ENCODE measurements at regions not wholly inside any gene's neighbourhood (a gene's known extent, or its start where the extent isn't known, plus 50 kb on each side); places are given as distances from the start of the nearest gene placed in this dataset.
A peak's percentile ranks its signal among the peaks of the same experiment; 100 is the strongest.

DNA sequence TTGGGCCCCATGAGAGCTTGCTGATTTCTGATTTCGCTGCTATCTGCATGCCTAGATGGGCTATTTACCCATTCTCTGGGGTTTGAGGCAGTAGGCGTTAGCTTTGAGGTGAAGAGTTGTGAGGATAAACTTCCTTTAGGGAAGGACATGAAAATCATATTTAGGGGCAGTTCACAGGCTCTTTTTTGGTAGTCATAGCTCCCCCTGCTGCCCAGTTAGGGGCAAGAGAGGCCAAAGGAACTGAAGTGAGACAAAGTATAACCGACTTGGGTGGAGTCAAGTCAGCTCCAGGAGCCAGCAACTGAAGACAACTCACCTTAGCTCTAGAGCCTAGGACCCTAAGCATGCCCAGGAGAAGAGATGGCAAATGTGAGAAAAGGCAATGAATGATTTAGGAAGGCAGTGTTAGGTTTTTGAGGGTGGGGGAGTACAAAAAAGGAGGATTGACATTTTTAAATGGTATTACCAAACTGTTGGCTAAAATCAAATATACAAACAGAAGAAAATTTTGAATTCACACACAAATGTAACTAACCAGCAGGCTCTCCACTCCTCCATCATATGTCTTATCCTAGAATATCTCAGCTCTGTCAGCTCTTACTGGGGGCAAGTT, 625.2 kb downstream of the LMO4 start:
- DNase-seq (ENCODE audit: low read depth, low spot score) = peak; percentile 86

DNA sequence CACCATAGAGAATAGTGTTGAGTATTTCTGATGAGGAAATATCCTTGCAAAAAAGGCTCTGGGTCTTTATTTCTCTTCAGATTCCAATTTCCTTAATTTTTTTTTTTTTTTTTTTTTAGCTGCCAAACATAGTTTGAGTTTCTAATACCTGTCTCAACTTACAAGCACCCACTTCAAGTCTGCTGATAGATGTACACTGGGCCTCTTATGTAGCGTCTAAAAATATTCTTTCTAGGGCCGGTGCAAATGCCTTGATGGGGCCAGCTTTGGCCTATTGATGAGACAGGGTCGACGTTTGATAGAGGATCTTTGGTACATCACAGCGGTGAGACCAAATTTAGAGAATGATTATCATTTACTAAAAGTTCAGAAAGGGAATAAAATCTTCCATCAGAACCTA, 626.4 kb downstream of the LMO4 start:
- DNase-seq (ENCODE audit: low read depth, low spot score) = no peak

DNA sequence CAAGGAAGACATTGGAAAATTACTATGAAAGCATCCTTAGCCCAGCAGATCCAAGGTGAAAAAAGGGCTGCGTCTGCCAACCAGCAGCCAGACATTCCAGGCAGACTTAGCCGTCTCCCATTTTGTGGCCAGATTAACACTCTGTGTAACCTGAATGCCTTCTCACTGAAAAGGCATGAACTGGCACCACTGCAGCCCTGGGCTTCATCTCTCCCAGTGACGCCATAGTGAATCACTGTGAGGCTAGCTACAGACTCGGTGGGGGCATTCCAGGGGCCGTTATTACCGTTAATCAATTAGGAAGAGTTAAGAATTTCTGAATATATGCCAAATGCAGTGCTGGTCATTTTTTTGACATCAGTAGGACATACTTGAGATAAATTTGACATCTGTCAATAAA, 627.4 kb downstream of the LMO4 start:
- DNase-seq (ENCODE audit: low read depth, low spot score) = peak; percentile 98

DNA sequence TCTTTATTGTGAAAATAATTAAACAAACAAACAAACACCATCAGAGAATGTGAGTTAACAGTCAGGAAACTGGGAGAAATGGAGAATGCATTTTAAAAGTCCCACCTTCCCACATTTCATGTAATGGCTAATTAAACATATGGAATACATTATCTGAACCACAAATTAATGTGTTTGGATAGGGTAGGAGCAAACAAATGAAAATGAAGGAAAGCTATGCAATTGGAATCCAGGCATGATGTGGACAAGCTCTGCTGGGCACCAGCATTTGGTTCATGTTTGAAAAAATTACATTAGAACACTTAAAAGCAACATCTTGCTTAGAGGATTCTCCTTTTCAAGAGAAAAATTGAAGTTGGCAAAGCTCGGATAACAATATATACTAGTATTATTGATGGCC, 628.1 kb downstream of the LMO4 start:
- DNase-seq (ENCODE audit: low read depth, low spot score) = no peak

DNA sequence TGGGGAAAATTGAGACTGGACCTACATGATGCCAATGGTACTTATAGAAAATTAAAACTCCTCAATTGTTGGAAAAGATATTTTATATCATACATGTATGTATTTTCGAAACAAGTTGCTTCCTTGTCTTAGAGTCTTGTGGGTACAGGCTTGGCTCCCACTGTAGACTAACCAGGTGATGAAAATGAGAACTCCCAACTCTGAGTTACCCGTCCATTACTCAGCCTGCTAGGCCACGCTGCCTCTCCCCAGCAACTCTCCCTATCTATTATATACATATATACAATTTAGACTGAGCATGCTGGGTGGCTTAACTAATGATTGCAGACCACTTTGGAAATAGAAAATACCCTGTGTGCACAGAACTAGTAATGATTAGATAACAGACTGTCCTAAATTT, 628.7 kb downstream of the LMO4 start:
- no peak for DNase-seq (ENCODE audit: low read depth, low spot score)

DNA sequence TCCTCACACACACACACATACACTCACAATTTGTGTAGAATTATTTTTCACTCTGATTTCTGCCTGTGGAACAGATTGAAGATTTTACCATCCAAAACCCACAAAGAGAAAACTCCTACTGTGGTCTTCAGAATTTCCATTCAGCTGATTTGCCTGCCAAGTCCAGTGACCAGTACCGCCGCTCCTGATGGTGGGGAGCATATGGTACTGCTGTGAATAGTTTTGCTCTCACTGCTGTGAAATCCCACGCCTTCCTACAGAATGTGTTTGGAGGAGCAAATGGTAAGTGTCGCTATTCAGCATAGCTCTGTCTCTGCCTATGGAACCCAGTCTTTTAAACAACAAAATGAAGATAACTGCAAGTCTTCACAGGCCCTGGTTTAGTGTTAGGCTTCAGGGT, 629.5 kb downstream of the LMO4 start:
- no peak for DNase-seq (ENCODE audit: low read depth, low spot score)

DNA sequence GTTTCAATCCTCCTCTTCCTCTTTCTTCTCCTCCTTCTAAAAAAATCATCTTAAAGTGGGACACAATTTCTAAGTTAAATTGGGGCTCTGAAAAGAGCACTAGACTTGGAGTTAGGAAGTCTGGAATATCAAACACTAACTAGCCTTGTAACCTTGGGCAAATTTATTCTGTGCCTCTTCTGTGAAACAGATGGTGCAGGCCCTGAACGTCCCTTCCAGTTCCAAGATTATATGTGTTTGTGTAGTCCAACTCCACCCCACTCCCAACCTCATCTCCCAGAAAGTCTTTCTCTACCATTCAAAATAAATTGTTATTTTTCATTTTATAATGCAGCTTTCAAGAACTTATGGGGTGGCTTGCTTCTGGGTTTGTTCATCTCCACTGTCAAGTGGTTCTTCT, 630.0 kb downstream of the LMO4 start:
- no peak for DNase-seq (ENCODE audit: low read depth, low spot score)

DNA sequence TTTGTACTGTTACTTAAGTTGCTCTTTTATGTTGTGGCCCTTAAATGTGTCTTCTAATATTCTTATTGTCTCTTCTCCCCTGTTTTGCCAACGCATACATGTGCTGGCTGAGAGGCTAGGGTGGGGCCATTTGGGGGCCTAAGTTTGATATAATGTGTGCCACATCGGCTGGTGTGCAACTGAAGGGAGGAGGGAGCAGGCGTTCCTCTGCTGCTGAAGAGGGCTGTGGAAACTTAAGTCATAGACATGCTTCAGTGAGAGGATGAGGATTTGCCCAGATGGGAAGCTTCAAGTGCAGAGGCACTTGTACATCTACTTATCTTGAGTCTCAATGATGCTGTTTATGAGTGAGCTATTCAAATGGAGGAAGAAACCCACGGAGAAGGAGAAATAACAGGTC, 630.6 kb downstream of the LMO4 start:
- DNase-seq (ENCODE audit: low read depth, low spot score) = no peak

DNA sequence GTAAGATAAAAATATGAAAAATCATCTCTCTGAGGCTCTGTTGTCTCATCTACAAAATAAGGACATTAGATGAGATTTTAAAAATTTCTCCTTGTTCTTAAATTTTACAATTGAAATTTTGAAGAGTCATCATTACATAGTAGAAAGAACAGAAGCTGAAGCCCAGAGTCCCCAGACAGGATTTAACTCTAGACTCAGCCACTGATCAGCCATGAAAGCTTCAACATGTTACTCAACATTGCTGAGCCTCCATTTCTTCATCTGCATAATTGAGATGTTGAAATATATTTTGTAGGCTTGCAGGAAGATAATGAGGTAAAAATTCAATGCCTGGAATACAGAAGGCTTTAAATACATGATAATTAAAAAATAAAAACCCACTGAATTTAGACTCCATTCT, 633.3 kb downstream of the LMO4 start:
- no peak for DNase-seq (ENCODE audit: low read depth, low spot score)

DNA sequence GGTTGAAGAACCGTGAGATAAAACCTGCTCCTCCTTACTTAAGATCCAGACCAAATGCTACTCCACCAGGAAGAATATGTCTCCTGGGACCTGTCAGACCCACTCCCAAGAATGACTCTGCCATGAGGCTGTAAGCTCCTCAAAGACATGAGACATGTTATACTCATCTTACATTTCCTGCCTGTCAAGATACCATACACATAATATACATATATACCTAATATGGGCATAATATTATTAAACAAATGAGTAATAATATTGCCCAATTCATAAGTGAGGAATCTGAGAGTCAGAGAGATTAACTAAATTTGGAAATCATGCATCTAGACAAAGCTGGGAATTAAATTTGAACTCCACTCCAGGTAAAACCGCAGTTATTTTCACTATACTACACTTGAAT, 634.9 kb downstream of the LMO4 start:
- DNase-seq (ENCODE audit: low read depth, low spot score) = no peak

DNA sequence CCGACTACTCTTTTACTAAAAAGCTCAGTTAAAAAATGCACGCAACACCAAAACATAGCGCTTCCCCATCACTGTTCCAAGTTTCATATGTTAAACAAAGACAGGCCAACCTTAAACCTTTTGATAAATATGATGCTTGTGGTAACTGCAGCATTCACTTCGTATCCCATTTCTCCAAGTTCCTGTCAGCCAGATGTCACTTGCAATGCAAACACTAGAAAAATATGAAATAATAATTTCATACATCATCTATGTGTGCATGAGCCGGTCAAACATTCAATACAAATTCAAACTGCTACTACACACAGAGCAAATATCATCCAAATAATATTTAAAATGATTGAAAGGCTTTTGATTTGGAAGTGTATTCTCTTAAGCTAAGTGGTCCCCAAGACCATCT, 636.5 kb downstream of the LMO4 start:
- DNase-seq (ENCODE audit: low read depth, low spot score) = no peak

DNA sequence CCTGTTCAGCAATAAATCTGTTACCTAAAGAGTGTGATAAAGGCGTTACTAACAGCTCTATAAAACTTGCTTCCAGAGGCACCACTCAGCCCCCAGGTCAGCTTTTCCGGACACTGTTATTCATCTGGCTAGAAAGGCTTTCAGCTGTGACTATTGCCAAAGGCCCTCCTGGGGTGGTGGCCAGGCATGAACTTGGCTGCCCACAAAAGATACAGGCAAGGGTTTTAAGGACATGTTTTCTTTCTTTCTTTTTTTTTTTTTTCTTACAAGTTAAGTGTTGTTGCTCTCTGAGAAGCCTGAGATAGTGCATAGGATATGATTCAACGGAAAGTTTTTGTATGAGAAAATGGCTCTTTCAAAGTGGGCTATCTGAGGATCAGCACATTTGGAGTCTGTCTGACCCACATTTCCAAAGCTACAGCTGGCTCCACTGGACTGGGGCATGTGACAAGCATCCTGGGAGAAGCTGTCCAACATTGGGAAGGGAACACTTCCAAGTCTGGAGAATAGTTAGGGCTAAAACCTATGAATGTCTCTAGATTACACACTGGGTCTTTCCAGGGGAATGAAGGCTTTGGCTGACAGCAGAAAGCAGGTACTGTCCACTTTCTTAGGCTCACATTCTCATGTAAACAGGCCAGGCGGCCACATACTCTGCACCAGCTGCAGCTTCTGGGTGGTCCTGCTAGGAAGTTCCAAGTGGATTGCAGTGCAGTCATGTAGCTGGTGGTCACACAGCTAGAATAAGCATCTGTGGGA, 639.7 kb downstream of the LMO4 start:
- peak; percentile 87 for DNase-seq (ENCODE audit: low read depth, low spot score)

DNA sequence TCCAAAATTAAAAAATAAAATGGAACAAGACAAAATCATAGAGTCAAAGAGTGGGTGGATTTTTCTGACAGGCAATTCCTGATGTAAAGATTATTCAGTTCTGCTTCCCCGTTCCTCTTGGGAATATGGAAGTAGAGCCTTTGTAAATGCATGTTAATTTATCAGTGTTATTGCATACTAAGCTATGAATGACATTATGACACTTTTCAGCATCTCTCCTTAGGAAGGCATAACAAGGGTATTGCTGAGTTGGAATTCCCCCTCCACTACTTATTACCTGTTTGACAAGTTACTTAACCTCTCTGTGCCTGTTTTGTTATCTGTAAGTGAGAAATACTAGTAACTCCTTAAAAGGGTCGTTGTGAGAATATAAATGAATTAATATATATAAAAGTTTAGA, 640.4 kb downstream of the LMO4 start:
- no peak for DNase-seq (ENCODE audit: low read depth, low spot score)

DNA sequence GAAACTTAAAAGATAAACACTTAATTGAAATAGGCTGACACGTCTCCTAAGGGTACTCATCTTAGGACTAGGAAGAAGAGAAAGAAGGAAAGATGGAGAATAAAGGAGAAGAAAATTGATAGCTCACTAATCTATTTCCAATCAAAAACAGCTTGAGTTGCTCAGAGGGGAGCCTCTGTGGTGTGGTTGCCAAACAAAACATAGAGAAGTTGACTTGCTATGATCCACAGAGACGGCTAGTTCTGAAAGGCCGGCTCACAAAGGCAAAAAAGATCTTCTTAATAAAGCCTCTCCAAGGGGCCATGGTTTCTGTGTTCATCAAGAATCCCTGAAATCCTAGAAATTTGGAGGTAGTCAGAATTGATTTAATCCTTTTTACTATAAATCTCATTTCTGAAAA, 644.1 kb downstream of the LMO4 start:
- no peak for DNase-seq (ENCODE audit: low read depth, low spot score)

DNA sequence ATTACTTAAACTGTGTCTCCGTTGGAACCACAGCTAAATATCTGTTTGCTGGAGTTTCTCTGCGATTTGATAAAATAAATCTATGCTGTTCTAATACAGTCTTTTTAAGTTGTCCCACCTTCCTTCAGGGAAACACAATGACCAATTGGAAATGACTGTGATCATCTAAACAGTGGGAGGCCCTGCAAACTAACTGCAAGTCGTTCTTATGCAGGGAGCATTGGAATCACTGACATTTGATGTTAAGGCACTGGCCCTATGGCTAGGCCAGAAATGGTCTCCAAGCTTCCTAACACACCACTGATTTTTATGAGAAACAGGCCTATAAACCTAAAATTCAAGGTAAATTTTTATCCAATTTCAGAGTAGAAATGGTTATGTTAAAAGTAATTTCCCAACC, 645.2 kb downstream of the LMO4 start:
- DNase-seq (ENCODE audit: low read depth, low spot score) = no peak

DNA sequence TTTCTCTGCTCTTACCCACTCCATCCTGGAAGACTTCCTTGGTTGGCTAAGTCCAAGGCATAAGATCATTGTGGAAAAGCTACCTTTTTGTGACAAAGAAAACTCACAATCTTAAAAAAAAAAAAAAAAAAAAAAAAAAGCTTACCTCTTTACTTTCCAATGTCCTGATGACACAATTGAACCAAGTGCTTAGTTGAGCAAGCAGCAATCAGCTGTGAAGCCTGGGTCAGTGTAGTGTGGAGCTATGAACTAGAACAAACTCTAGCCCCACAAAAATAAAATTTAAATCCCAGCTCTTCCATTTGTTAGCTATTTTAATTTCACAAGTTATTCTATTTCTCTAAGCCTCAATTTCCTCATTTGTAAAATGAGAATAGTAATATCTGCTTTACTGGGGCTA, 647.6 kb downstream of the LMO4 start:
- DNase-seq (ENCODE audit: low read depth, low spot score) = no peak

DNA sequence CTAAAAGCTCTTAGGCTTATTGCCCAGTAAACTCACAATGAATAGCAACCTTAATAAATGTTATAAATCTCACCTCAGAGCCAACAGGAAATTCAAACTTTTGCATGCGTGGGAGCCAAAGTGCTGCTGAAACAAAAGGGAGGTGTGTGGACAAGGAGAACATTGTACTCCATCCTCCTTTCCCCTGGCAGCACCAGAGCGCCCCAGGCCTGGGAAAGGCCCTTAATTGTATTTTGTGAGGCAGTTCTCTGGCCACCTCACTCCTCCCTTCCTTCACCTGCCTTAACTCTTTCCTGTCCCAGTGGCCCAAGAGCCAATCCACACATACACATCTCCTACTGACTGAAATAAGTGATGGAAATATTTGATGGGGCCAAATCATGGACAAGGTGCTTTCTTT, 648.5 kb downstream of the LMO4 start:
- DNase-seq (ENCODE audit: low read depth, low spot score) = no peak

DNA sequence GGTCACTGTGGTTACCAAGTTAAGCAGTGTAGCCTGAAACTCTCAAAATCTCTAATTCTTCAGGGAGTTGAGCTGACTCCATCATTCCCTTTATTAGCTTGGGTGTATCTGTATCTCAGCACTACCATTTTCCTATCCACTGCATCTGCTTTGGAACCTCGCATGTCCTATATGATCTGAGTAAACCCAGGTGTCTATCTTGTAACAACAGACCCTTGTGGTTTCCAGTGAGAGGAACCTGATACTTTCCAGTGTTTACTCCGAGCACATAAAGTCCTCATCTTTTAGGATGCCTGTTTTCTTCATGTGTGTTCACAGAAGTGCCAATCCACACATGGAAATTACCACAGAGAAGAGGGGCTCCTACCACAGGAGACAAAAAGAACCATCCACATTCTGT, 650.4 kb downstream of the LMO4 start:
- DNase-seq (ENCODE audit: low read depth, low spot score) = no peak

DNA sequence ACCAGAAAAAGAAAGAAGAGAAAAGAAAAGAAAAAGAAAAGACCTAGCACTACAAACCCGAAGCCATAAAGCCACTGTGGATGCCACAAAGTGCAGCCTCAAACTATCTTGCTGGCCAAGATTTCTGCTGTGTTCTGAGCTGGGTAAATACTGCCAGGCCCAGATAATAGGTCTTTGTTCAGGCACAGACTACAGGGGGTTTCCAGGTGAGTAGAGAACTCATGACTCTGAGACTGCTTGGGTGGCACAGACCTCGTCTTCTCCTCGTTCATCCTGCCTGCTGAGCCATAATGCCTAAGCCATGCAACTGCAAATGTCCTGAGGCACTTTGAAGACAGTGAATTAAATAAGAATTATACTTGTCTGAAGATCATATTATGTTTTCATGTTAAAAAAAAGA, 651.8 kb downstream of the LMO4 start:
- DNase-seq (ENCODE audit: low read depth, low spot score) = no peak

DNA sequence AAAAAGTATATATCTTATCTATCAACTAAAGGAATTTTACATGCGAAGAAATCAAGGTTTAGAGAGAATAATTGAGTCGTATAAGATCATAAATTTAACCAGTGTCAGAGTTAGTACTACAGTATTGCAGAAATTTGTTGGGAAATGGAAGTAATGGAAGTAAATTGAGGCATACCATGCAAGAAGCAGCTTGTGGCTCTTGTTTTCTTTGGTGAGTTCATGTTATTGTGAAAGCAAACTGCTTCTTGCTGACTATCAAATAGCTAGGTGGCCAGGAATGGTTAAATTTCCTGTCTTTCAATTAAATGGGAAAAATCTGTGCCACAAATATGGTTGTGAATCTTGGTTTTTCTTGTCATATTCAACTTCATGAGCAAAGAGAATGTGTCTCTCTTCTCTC, 652.7 kb downstream of the LMO4 start:
- no peak for DNase-seq (ENCODE audit: low read depth, low spot score)

DNA sequence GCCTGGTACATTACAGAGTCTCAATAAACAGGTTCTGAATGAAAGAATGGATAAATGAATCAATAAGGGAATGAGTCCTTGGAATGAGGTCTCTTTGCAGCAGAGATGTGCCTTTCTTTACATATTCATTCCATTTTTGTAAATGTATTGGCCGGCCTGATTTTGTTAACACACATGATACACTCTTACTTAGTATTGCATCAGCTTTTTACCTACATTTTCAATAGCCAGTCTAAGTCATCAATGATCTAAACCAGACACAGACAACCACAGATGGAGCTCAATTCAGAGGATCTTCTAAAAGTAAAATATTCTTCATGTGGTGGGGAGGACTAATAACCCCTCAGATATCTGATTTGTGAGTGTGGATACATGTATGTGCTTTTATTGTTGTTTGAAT, 653.1 kb downstream of the LMO4 start:
- no peak for DNase-seq (ENCODE audit: low read depth, low spot score)

DNA sequence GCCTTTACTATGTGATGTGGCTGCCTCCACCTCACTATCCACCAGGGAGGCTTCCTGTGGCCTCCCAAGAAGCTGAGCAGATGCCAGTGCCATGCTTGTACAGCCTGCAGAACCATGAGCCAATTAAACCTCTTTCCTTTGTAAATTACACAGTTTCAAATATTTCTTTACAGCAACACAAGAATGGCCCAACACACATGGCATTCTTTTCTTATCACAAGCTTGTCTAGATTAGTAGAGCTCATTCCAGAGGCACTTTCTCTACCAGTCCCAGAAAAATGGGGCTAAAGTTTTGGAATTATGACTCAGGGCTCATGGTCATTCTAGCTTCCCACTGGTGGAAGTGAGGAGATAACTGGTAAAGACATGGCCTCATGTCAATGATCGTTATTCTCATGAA, 655.2 kb downstream of the LMO4 start:
- peak; percentile 18 for DNase-seq (ENCODE audit: low read depth, low spot score)

DNA sequence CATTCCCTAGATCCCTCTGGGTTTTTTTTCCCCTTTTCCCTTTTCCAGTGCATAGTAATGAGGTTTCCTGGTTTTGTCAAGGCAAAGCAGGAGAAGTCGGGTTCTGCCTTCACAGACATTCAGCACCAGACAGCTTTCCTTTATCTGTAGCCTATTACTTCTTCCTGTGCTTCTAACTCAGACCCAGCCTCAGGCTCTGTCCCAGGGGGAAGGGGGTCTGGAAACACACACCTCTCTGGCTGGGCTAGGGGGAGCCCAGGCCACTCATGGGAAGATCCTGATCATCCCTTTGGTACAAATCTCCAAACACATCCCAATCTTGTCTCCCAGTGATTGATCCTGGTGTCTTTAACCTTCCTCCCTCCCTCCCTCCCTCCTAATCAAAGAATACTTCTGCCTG, 656.4 kb downstream of the LMO4 start:
- no peak for DNase-seq (ENCODE audit: low read depth, low spot score)

Data from astrocyte of the hippocampus (primary cell).